ENCODE measurements at regions not wholly inside any gene's neighbourhood (a gene's known extent, or its start where the extent isn't known, plus 50 kb on each side); places are given as distances from the start of the nearest gene placed in this dataset.

DNA sequence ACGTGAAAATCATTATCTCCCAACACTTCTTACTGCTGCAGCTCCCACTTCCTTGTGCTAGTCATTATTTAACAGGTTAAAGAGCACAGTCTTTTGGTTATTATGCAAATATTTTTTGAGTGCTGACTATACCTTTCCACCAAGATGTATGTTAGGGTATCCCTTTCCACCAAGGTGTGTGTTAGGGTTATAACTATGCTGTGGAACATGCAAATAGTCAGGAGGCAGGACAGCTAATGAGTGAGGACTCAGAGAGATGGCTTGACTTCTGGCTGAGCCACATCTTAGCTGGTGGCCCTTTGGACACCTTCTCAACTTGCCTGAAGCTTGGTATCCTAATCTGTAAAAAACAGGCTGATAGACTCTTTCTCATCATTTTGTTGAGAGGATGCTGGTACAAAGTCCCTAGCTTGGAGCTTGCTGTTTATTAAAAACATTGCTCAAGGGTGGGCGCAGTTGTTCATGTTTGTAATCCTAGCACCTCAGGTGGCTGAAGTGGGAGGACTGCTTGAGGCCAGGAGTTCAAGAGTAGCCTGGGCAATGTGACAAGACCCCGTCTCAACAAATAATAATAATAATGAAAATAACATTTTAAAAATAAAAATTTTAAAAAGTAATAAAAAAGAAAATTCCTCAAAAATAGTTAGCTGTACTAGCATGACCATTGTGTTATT is 160.5 kb upstream of the ADAMTS9 start (continued):
- TF ChIP-seq, protein P1, sequence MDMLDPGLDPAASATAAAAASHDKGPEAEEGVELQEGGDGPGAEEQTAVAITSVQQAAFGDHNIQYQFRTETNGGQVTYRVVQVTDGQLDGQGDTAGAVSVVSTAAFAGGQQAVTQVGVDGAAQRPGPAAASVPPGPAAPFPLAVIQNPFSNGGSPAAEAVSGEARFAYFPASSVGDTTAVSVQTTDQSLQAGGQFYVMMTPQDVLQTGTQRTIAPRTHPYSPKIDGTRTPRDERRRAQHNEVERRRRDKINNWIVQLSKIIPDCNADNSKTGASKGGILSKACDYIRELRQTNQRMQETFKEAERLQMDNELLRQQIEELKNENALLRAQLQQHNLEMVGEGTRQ (IDR thresholded peaks at IDR 0.05; ENCODE audit: borderline replicate concordance, low read depth, low read length) = no peak
- TF ChIP-seq IKZF1 (conservative IDR thresholded peaks at IDR 0.05) = no peak
- TF ChIP-seq, protein P2, sequence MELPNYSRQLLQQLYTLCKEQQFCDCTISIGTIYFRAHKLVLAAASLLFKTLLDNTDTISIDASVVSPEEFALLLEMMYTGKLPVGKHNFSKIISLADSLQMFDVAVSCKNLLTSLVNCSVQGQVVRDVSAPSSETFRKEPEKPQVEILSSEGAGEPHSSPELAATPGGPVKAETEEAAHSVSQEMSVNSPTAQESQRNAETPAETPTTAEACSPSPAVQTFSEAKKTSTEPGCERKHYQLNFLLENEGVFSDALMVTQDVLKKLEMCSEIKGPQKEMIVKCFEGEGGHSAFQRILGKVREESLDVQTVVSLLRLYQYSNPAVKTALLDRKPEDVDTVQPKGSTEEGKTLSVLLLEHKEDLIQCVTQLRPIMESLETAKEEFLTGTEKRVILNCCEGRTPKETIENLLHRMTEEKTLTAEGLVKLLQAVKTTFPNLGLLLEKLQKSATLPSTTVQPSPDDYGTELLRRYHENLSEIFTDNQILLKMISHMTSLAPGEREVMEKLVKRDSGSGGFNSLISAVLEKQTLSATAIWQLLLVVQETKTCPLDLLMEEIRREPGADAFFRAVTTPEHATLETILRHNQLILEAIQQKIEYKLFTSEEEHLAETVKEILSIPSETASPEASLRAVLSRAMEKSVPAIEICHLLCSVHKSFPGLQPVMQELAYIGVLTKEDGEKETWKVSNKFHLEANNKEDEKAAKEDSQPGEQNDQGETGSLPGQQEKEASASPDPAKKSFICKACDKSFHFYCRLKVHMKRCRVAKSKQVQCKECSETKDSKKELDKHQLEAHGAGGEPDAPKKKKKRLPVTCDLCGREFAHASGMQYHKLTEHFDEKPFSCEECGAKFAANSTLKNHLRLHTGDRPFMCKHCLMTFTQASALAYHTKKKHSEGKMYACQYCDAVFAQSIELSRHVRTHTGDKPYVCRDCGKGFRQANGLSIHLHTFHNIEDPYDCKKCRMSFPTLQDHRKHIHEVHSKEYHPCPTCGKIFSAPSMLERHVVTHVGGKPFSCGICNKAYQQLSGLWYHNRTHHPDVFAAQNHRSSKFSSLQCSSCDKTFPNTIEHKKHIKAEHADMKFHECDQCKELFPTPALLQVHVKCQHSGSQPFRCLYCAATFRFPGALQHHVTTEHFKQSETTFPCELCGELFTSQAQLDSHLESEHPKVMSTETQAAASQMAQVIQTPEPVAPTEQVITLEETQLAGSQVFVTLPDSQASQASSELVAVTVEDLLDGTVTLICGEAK (IDR thresholded peaks at IDR 0.05; ENCODE audit: borderline replicate concordance) = no peak
- TF ChIP-seq BRCA1 (IDR thresholded peaks at IDR 0.05; ENCODE audit: low read depth, low read length) = no peak
- TF ChIP-seq FOS (IDR thresholded peaks at IDR 0.05; ENCODE audit: borderline replicate concordance, extremely low read depth, insufficient read length) = no peak
- TF ChIP-seq ATF7 (IDR thresholded peaks at IDR 0.05; ENCODE audit: low read depth) = no peak
- TF ChIP-seq, protein P3, sequence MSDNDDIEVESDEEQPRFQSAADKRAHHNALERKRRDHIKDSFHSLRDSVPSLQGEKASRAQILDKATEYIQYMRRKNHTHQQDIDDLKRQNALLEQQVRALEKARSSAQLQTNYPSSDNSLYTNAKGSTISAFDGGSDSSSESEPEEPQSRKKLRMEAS (IDR thresholded peaks at IDR 0.05; ENCODE audit: low read depth, low read length) = no peak
- TF ChIP-seq ZBED1 (IDR thresholded peaks at IDR 0.05; ENCODE audit: borderline replicate concordance) = no peak
- no peak for TF ChIP-seq HDGF (IDR thresholded peaks at IDR 0.05)

Data from GM12878 (cell line).